Naive thymus-derived CD4-positive, alpha-beta T cell (primary cell): ENCODE measurements at regions not wholly inside any gene's neighbourhood (a gene's known extent, or its start where the extent isn't known, plus 50 kb on each side); places are given as distances from the start of the nearest gene placed in this dataset.

Experiments used
- ATAC-seq: fragments of 150-1000 bp; cut with Tn5 transposase; 2 replicates; pipeline ENCODE4 v1.10.0; 2021; ENCODE audit warnings: mild to moderate bottlenecking, moderate library complexity
- CTCF ChIA-PET: fragments of 350-600 bp; sonication (Branson Sonifier 250); formaldehyde crosslinking; loops from one replicate; lab custom pipeline; 2021; ENCODE audit warnings: antibody characterized with exemption; lab: Charles Lee
- POLR2A ChIA-PET: fragments of 350-600 bp; sonication (Branson Sonifier 250); formaldehyde crosslinking; loops from one replicate; lab custom pipeline; 2021; ENCODE audit warnings: antibody characterized with exemption, inconsistent platforms; lab: Charles Lee
- DNase-seq, 9 donors: peaks; one replicate each; pipeline versions ENCODE4 v3.0.0 to v3.0.0-alpha.2; 2020 to 2022; ENCODE audit warnings: mixed read lengths in 1 of 9
- H3K27ac ChIP-seq: one replicate; pipeline ENCODE4 v1.7.0; 2013; ENCODE audit warnings: mild to moderate bottlenecking, low read depth, low read length, moderate library complexity
- H3K27me3 ChIP-seq, 2 donors: one replicate each; pipeline ENCODE4 v1.7.0; 2013; ENCODE audit warnings: low read length in 2 of 2, mild to moderate bottlenecking in 2 of 2, moderate library complexity in 2 of 2; ENCODE audit not compliant: control insufficient read depth in 2 of 2, insufficient read depth in 2 of 2
- H3K36me3 ChIP-seq, 3 experiments: 1 replicate in 2 of 3; 2 replicates in 1 of 3; pipeline ENCODE4 v1.7.0; 2013; ENCODE audit warnings: low read length in 3 of 3, mild to moderate bottlenecking in 3 of 3, moderate library complexity in 1 of 3; ENCODE audit not compliant: insufficient read depth in 3 of 3, control insufficient read depth in 2 of 3
- H3K4me1 ChIP-seq, 2 donors: one replicate each; pipeline ENCODE4 v1.7.0; 2013; ENCODE audit warnings: low read length in 2 of 2, mild to moderate bottlenecking in 2 of 2, moderate library complexity in 1 of 2; ENCODE audit not compliant: control insufficient read depth in 2 of 2, insufficient read depth in 2 of 2
- H3K4me3 ChIP-seq: 2 replicates; pipeline ENCODE4 v1.7.0; 2013; ENCODE audit warnings: mild to moderate bottlenecking, low read length
- H3K9me3 ChIP-seq, 3 experiments: 1 replicate in 2 of 3; 2 replicates in 1 of 3; pipeline ENCODE4 v1.7.0; 2013; ENCODE audit warnings: low read length in 3 of 3; ENCODE audit not compliant: control insufficient read depth in 2 of 3
- H3K27ac Mint-ChIP-seq, 9 donors: one replicate each; pipeline ENCODE4 v1.8.0; 2020 to 2022; ENCODE audit warnings: mixed read lengths in 9 of 9, mild to moderate bottlenecking in 8 of 9, moderate library complexity in 5 of 9, inconsistent platforms in 2 of 9
- H3K27me3 Mint-ChIP-seq, 5 donors: one replicate each; pipeline ENCODE4 v1.8.0; 2021 to 2022; ENCODE audit warnings: mixed read lengths in 5 of 5, mild to moderate bottlenecking in 1 of 5
- H3K36me3 Mint-ChIP-seq, 5 donors: one replicate each; pipeline ENCODE4 v1.8.0; 2020 to 2022; ENCODE audit warnings: mixed read lengths in 5 of 5, mild to moderate bottlenecking in 3 of 5, inconsistent platforms in 1 of 5
- H3K4me1 Mint-ChIP-seq, 7 donors: one replicate each; pipeline ENCODE4 v1.8.0; 2020 to 2022; ENCODE audit warnings: mixed read lengths in 7 of 7, mild to moderate bottlenecking in 3 of 7, inconsistent platforms in 1 of 7
- H3K4me3 Mint-ChIP-seq, 10 donors: one replicate each; pipeline ENCODE4 v1.8.0; 2020 to 2022; ENCODE audit warnings: mild to moderate bottlenecking in 10 of 10, mixed read lengths in 10 of 10, moderate library complexity in 6 of 10, inconsistent platforms in 2 of 10
- H3K9me3 Mint-ChIP-seq, 11 donors: one replicate each; pipeline ENCODE4 v1.8.0; 2020 to 2022; ENCODE audit warnings: mixed read lengths in 11 of 11, mild to moderate bottlenecking in 4 of 11, inconsistent platforms in 1 of 11, moderate library complexity in 1 of 11
- intact Hi-C, 2 donors: fragments of 100-400 bp; cut with micrococcal nuclease; formaldehyde crosslinking; loops; one replicate each; pipeline ENCODE4 v1.15.1; 2023

GRCh38 chr6:160919723-160920440 lies 71.7 kb upstream of the MAP3K4 start:
- Histone ChIP-seq H3K36me3 (no peaks in the 10 kb centered on the region), H3K27me3 (no peaks in the 10 kb centered on the region), H3K4me1 (no peaks in the 10 kb centered on the region), H3K27ac (no peak overlapping the region), H3K9me3 (no peaks in the 10 kb centered on the region), H3K4me3 (no peak overlapping the region)
- H3K27me3 Mint-ChIP-seq: peaks cover 5 to 28% (median 13%) of the 10 kb centered on the region in 5 donors
- intact Hi-C loops: no loop called here
- ATAC-seq (no peak), DNase-seq (no peak)
- H3K27ac Mint-ChIP-seq: no peak overlapping the region
- ChIA-PET POLR2A (no interaction called here), CTCF (no interaction called here)
- H3K36me3 Mint-ChIP-seq: no peaks in the 10 kb centered on the region
- H3K4me3 Mint-ChIP-seq: no peak overlapping the region
- no peaks in the 10 kb centered on the region for H3K9me3 Mint-ChIP-seq
- H3K4me1 Mint-ChIP-seq: peaks cover 0 to 1% (median 0%) of the 10 kb centered on the region in 7 donors

- Histone ChIP-seq H3K9me3 (no peaks in the 10 kb centered on the region), H3K36me3 (no peaks in the 10 kb centered on the region), H3K27ac (no peak overlapping the region), H3K27me3 (no peaks in the 10 kb centered on the region), H3K4me3 (no peak overlapping the region), H3K4me1 (no peaks in the 10 kb centered on the region)
- Mint-ChIP-seq H3K36me3 (no peaks in the 10 kb centered on the region), H3K9me3 (peaks cover 0 to 2% (median 0%) of the 10 kb centered on the region in 11 donors), H3K27me3 (peaks cover 5 to 36% (median 18%) of the 10 kb centered on the region in 5 donors), H3K27ac (no peak overlapping the region), H3K4me3 (no peak overlapping the region), H3K4me1 (peaks cover 0 to 1% (median 0%) of the 10 kb centered on the region in 7 donors)
- DNase-seq: no peak
- POLR2A ChIA-PET: no interaction called here
- intact Hi-C loops: no loop called here
- no peak for ATAC-seq
- CTCF ChIA-PET: no interaction called here
These were observed 70.5 kb upstream of the MAP3K4 start for GRCh38 chr6:160921095-160921494.

- Mint-ChIP-seq H3K27ac (no peak overlapping the region), H3K4me1 (peaks cover 0 to 5% (median 0%) of the 10 kb centered on the region in 7 donors), H3K9me3 (peaks cover 0 to 2% (median 0%) of the 10 kb centered on the region in 11 donors), H3K27me3 (peaks cover 30 to 50% (median 45%) of the 10 kb centered on the region in 5 donors), H3K36me3 (no peaks in the 10 kb centered on the region), H3K4me3 (no peak overlapping the region)
- intact Hi-C loops: no loop called here
- no peak overlapping the region for H3K4me3 ChIP-seq
- ChIA-PET CTCF (interaction anchor here (2.5 kb wide), 1 partner anchor 447 kb away, joined by 17 read pairs; no protein-coding TSS in a partner anchor), POLR2A (no interaction called here)
- no peak for DNase-seq
- no peaks in the 10 kb centered on the region for H3K9me3 ChIP-seq
- H3K27ac ChIP-seq: no peak overlapping the region
- H3K36me3 ChIP-seq: no peaks in the 10 kb centered on the region
- H3K4me1 ChIP-seq: no peaks in the 10 kb centered on the region
- no peak for ATAC-seq
- peaks cover 0 to 5% of the 10 kb centered on the region in 2 donors for H3K27me3 ChIP-seq
These were observed 65.0 kb upstream of the MAP3K4 start for GRCh38 chr6:160926281-160927276.

- H3K9me3 Mint-ChIP-seq: peaks cover 0 to 2% (median 0%) of the 10 kb centered on the region in 11 donors
- no peak for DNase-seq
- no peak overlapping the region for H3K27ac Mint-ChIP-seq
- peaks cover 0 to 5% (median 0%) of the 10 kb centered on the region in 7 donors for H3K4me1 Mint-ChIP-seq
- no peaks in the 10 kb centered on the region for H3K4me1 ChIP-seq
- H3K36me3 ChIP-seq: no peaks in the 10 kb centered on the region
- no peak overlapping the region for H3K4me3 Mint-ChIP-seq
- no peaks in the 10 kb centered on the region for H3K9me3 ChIP-seq
- POLR2A ChIA-PET: no interaction called here
- ATAC-seq: no peak
- H3K27ac ChIP-seq: no peak overlapping the region
- no peak overlapping the region for H3K4me3 ChIP-seq
- intact Hi-C loops: no loop called here
- CTCF ChIA-PET: interaction anchor here (2.5 to 5.4 kb wide), 2 partner anchors 443 to 446 kb away, joined by 17 to 28 read pairs; no protein-coding TSS in a partner anchor
- H3K27me3 Mint-ChIP-seq: peaks cover 34 to 49% (median 46%) of the 10 kb centered on the region in 5 donors
- no peaks in the 10 kb centered on the region for H3K36me3 Mint-ChIP-seq
- H3K27me3 ChIP-seq: peaks cover 0 to 5% of the 10 kb centered on the region in 2 donors
These were observed 64.2 kb upstream of the MAP3K4 start for GRCh38 chr6:160927416-160927815.

GRCh38 chr6:160929361-160929760 lies 62.2 kb upstream of the MAP3K4 start:
- Histone ChIP-seq H3K27me3 (peaks cover 0 to 5% of the 10 kb centered on the region in 2 donors), H3K9me3 (no peaks in the 10 kb centered on the region), H3K4me1 (no peaks in the 10 kb centered on the region), H3K4me3 (no peak overlapping the region), H3K27ac (no peak overlapping the region), H3K36me3 (no peaks in the 10 kb centered on the region)
- CTCF ChIA-PET: interaction anchor here (0.6 to 5.4 kb wide), 5 partner anchors 14 to 1146 kb away, joined by 3 to 28 read pairs (median 17); no protein-coding TSS in a partner anchor
- no peak for ATAC-seq
- DNase-seq: no peak
- H3K27ac Mint-ChIP-seq: no peak overlapping the region
- POLR2A ChIA-PET: no interaction called here
- intact Hi-C loops: no loop called here
- H3K4me3 Mint-ChIP-seq: no peak overlapping the region
- H3K4me1 Mint-ChIP-seq: peaks cover 0 to 5% (median 0%) of the 10 kb centered on the region in 7 donors
- peaks cover 32 to 55% (median 49%) of the 10 kb centered on the region in 5 donors for H3K27me3 Mint-ChIP-seq
- H3K36me3 Mint-ChIP-seq: no peaks in the 10 kb centered on the region
- H3K9me3 Mint-ChIP-seq: peaks cover 0 to 2% (median 0%) of the 10 kb centered on the region in 11 donors

GRCh38 chr6:160929831-160930230 lies 61.7 kb upstream of the MAP3K4 start:
- intact Hi-C loops: loop anchor here (1.0 to 10.0 kb wide), 4 partner anchors 62 to 444 kb away; no protein-coding TSS in a partner anchor
- ATAC-seq (no peak), DNase-seq (no peak)
- Histone ChIP-seq H3K27me3 (peaks cover 0 to 5% of the 10 kb centered on the region in 2 donors), H3K36me3 (no peaks in the 10 kb centered on the region), H3K9me3 (no peaks in the 10 kb centered on the region), H3K4me3 (no peak overlapping the region), H3K4me1 (no peaks in the 10 kb centered on the region), H3K27ac (no peak overlapping the region)
- H3K27ac Mint-ChIP-seq: no peak overlapping the region
- ChIA-PET CTCF (interaction anchor here (0.6 to 5.4 kb wide), 3 partner anchors 441 to 1145 kb away, joined by 3 to 28 read pairs (median 18); no protein-coding TSS in a partner anchor), POLR2A (no interaction called here)
- H3K27me3 Mint-ChIP-seq: peaks cover 32 to 55% (median 49%) of the 10 kb centered on the region in 5 donors
- no peak overlapping the region for H3K4me3 Mint-ChIP-seq
- peaks cover 0 to 5% (median 0%) of the 10 kb centered on the region in 7 donors for H3K4me1 Mint-ChIP-seq
- peaks cover 0 to 2% (median 0%) of the 10 kb centered on the region in 11 donors for H3K9me3 Mint-ChIP-seq
- no peaks in the 10 kb centered on the region for H3K36me3 Mint-ChIP-seq
